Thoracic aorta (tissue), 2 donors: ENCODE measurements at regions not wholly inside any gene's neighbourhood (a gene's known extent, or its start where the extent isn't known, plus 50 kb on each side); places are given as distances from the start of the nearest gene placed in this dataset.
"Not testable (repeated sequence)": the region's sequence is repeated elsewhere in the genome, so short reads cannot be mapped to it uniquely, and the experiment has no call there.

Experiments used
- ATAC-seq: fragments of 150-250 bp; one replicate; pipeline ENCODE4 v1.8.0; 2017; ENCODE audit warnings: low read depth; ENCODE audit not compliant: insufficient number of reproducible peaks, low FRiP score
- DNase-seq: peaks from one replicate; pipeline ENCODE4 v3.0.0-alpha.2; 2020; ENCODE audit warnings: low spot score
- H3K27ac ChIP-seq, 2 donors: fragments of 200-600 bp; sonication (generic); 1 replicate in 1 of 2; 2 replicates in 1 of 2; pipeline ENCODE4 v1.5.1; 2016; ENCODE audit warnings: mild to moderate bottlenecking in 2 of 2, moderate library complexity in 2 of 2
- H3K27me3 ChIP-seq: fragments of 200-600 bp; sonication (generic); replicated peaks from 2 replicates; pipeline ENCODE4 v1.6.0; 2016; ENCODE audit warnings: mild to moderate bottlenecking; ENCODE audit not compliant: insufficient read depth
- H3K36me3 ChIP-seq: fragments of 200-600 bp; sonication (generic); one replicate; pipeline ENCODE4 v1.5.1; 2016
- H3K4me1 ChIP-seq, 2 donors: fragments of 200-600 bp; sonication (generic); 1 replicate in 1 of 2; 2 replicates in 1 of 2; pipeline versions ENCODE4 v1.5.1 to v1.6.0; 2016; ENCODE audit warnings: low read depth in 2 of 2, mild to moderate bottlenecking in 1 of 2; ENCODE audit not compliant: control insufficient read depth in 1 of 2
- H3K4me3 ChIP-seq: fragments of 200-600 bp; sonication (generic); 2 replicates; pipeline ENCODE4 v1.5.1; 2016; ENCODE audit warnings: mild to moderate bottlenecking
- H3K9me3 ChIP-seq: fragments of 200-600 bp; sonication (generic); 2 replicates; pipeline ENCODE4 v1.5.1; 2016
- CTCF ChIP-seq: fragments of 200-600 bp; sonication (generic); IDR thresholded peaks from one replicate; pipeline ENCODE4 v1.5.1; 2019; ENCODE audit warnings: antibody characterized with exemption

DNA sequence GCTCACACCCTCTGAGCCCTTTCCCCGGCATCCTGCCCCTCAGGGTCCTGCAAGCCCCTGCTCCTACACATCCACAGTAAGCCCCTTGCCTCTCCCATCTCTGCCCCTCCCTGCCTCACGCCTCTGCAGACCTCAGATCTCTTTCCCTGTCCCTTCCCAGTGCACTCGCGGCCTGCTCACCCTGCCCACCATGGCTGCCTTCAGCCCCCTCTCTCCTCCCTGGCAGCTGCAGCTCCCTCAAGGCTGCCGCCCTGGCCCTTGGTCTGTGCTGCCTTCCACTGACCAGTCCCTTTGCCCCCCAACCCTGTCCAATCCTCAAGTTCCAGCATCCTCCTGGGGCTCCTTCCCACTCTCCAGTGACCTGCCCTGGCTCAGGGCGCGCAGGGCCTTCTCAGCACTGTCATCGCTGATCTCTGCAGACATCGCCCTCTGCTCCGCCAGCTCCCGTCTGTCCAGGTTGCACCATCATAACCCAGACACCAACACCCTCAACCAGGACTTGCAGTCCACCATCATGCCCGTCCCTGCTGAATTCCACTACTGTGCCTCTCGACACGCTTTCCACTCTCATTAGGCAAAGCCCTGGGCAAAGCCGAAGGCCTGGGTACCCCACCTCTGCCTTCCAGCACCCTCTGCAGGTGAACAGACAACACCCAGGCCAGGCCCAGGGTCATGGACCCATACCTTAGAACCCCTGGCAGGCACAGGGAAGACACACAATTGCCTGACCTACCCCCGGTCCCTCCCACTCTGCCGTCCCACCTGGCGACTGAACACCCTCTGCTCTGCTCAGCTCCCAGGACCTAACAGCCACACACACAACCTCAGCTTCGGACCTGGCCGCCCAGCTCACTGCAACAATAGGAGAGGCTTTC lies 97.8 kb upstream of the RUFY1 start:
- ATAC-seq (no peak), DNase-seq (no peak)
- no peaks in the 10 kb centered on the region for H3K9me3 ChIP-seq
- H3K27ac ChIP-seq: no peak overlapping the region
- no peaks in the 10 kb centered on the region for H3K36me3 ChIP-seq
- no peaks in the 10 kb centered on the region for H3K27me3 ChIP-seq
- TF ChIP-seq CTCF: no peak
- H3K4me1 ChIP-seq: no peaks in the 10 kb centered on the region
- no peak overlapping the region for H3K4me3 ChIP-seq

- H3K4me3 ChIP-seq: no peak overlapping the region
- ATAC-seq (no peak), DNase-seq (no peak)
- H3K36me3 ChIP-seq: no peaks in the 10 kb centered on the region
- H3K9me3 ChIP-seq: no peaks in the 10 kb centered on the region
- no peak overlapping the region for H3K27ac ChIP-seq
- TF ChIP-seq CTCF: no peak
- no peaks in the 10 kb centered on the region for H3K27me3 ChIP-seq
- no peaks in the 10 kb centered on the region for H3K4me1 ChIP-seq
Measured at GRCh38 chr5:179451828-179452196, 98.5 kb upstream of the RUFY1 start.

DNA sequence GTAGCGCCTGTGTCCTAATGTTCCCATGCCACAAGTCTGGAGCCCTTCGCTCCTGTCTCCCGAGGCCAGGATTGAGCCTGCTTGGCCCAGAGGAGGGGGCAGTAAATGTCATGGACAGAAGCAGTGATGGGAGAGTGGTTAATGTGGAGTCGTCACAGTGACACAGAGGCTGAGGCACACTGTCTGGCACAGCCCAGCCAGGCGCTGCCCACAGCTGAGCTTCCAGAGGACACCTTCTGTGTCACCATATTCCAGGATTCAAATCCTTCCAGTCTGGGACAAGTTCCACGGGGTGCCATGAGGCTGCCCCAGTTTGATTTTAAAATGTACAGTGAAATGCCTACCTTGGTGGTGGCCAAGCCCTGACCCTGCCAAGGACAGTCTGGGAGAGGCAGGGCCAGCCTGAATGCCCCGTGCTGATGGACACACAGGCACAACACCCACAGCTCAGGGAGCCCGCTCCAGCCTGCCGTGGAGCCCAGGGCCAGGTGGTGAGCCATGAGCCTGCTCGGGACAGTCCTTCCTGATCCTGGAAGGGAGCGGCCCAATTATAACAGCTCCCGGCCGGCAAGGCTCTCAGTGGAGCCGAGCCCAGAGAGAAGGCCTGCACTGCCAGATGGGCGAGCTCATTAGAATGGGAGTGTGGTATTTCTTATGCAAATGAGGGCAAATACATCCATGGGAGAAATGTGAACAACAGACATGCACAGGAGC lies 99.1 kb upstream of the RUFY1 start:
- no peaks in the 10 kb centered on the region for H3K9me3 ChIP-seq
- DNase-seq (no peak), ATAC-seq (no peak)
- no peaks in the 10 kb centered on the region for H3K4me1 ChIP-seq
- H3K27ac ChIP-seq: no peak overlapping the region
- H3K36me3 ChIP-seq: no peaks in the 10 kb centered on the region
- no peak for TF ChIP-seq CTCF
- no peak overlapping the region for H3K4me3 ChIP-seq
- no peaks in the 10 kb centered on the region for H3K27me3 ChIP-seq

GRCh38 chr5:179449950-179450349 lies 100.4 kb upstream of the RUFY1 start:
- not testable (repeated sequence) for H3K27me3 ChIP-seq, H3K9me3 ChIP-seq, H3K36me3 ChIP-seq, H3K4me1 ChIP-seq, H3K27ac ChIP-seq, H3K4me3 ChIP-seq, ATAC-seq, DNase-seq

- H3K27me3 ChIP-seq, ATAC-seq, H3K4me3 ChIP-seq, H3K4me1 ChIP-seq, H3K27ac ChIP-seq, DNase-seq, H3K9me3 ChIP-seq, H3K36me3 ChIP-seq: not testable (repeated sequence)
Measured at GRCh38 chr5:179448282-179448681, 102.1 kb upstream of the RUFY1 start.

DNA sequence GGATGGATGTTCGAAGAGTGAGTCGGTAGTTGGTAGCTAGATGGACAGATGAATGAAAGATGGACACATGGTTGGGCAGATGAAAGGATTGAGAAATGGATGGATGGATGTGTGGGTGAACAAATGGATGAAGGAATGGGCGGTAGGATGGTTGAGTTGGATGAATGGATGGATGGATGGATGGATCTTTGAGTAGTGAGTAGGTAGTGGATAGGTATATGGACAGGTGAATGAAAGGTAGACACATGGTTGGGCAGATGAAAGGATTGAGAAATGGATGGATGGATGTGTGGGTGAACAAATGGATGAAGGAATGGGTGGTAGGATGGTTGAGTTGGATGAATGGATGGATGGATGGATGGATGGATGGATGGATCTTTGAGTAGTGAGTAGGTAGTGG lies 97.0 kb upstream of the ADAMTS2 start:
- not testable (repeated sequence) for H3K27me3 ChIP-seq, ATAC-seq, H3K4me1 ChIP-seq, DNase-seq, H3K27ac ChIP-seq, H3K36me3 ChIP-seq, H3K4me3 ChIP-seq, H3K9me3 ChIP-seq
